Gastroesophageal sphincter (tissue), 4 donors: ENCODE measurements at regions not wholly inside any gene's neighbourhood (a gene's known extent, or its start where the extent isn't known, plus 50 kb on each side); places are given as distances from the start of the nearest gene placed in this dataset.
"Not testable (repeated sequence)": the region's sequence is repeated elsewhere in the genome, so short reads cannot be mapped to it uniquely, and the experiment has no call there.

Experiments used
- ATAC-seq: fragments of 150-250 bp; one replicate; pipeline ENCODE4 v1.9.1; 2016; ENCODE audit warnings: mild to moderate bottlenecking, moderate library complexity
- H3K27ac ChIP-seq, 4 donors: fragments of 200-600 bp; sonication (generic) in 3 of 4; 1 replicate in 3 of 4; 2 replicates in 1 of 4; pipeline ENCODE4 v1.5.1; 2016 to 2019
- H3K27me3 ChIP-seq: fragments of 200-600 bp; sonication (generic); one replicate; pipeline ENCODE4 v1.5.1; 2019
- H3K36me3 ChIP-seq, 2 donors: fragments of 200-600 bp; sonication (generic); one replicate each; pipeline ENCODE4 v1.5.1; 2019; ENCODE audit warnings: control low read depth in 1 of 2
- H3K4me1 ChIP-seq, 3 donors: fragments of 200-600 bp; sonication (generic); 1 replicate in 2 of 3; 2 replicates in 1 of 3; pipeline ENCODE4 v1.5.1; 2016 to 2019; ENCODE audit warnings: control low read depth in 2 of 3
- H3K4me3 ChIP-seq, 2 donors: fragments of 200-600 bp; sonication (generic); one replicate each; pipeline ENCODE4 v1.5.1; 2019; ENCODE audit warnings: mild to moderate bottlenecking in 1 of 2, moderate library complexity in 1 of 2
- H3K9me3 ChIP-seq, 3 donors: fragments of 200-600 bp; sonication (generic); one replicate each; pipeline ENCODE4 v1.5.1; 2017 to 2019; ENCODE audit warnings: control low read depth in 2 of 3
- CTCF ChIP-seq, 4 experiments: fragments of 200-600 bp in 2 of 4; fragments of 450-650 bp in 2 of 4; sonication (generic) in 1 of 4; IDR thresholded peaks; one replicate each; pipeline ENCODE4 v1.5.1; 2017 to 2019; ENCODE audit warnings: antibody characterized with exemption in 4 of 4, mild to moderate bottlenecking in 2 of 4, moderate library complexity in 2 of 4
- EP300 ChIP-seq: sonication (generic); formaldehyde crosslinking; IDR thresholded peaks from one replicate; pipeline ENCODE4 v1.6.1; 2017; ENCODE audit warnings: antibody characterized with exemption, mild to moderate bottlenecking
- POLR2A ChIP-seq, 2 donors: fragments of 450-650 bp; IDR thresholded peaks; one replicate each; pipeline ENCODE4 v1.6.1; 2017; ENCODE audit warnings: antibody characterized with exemption in 2 of 2, mild to moderate bottlenecking in 2 of 2, moderate library complexity in 1 of 2
- POLR2AphosphoS5 ChIP-seq: sonication (generic); formaldehyde crosslinking; IDR thresholded peaks from one replicate; pipeline ENCODE4 v1.6.1; 2017; ENCODE audit warnings: antibody characterized with exemption
- WGBS, 2 donors: methylation state at CpG; one replicate each; pipeline ENCODE4 v1.1.5; 2018; ENCODE audit warnings: low coverage in 1 of 2; 5-methylcytosine and 5-hydroxymethylcytosine counted together

- Histone ChIP-seq H3K9me3 (no peaks in the 10 kb centered on the region), H3K27me3 (no peaks in the 10 kb centered on the region), H3K36me3 (no peaks in the 10 kb centered on the region), H3K4me3 (no peak overlapping the region), H3K27ac (no peak overlapping the region), H3K4me1 (no peaks in the 10 kb centered on the region)
- WGBS, 2 donors: 81 to 85% methylated on average over 4 of the region's 4 CpGs
- no peak for TF ChIP-seq CTCF (IDR thresholded peaks at IDR 0.05)
- TF ChIP-seq EP300: no peak
- no peak for TF ChIP-seq POLR2AphosphoS5
- TF ChIP-seq POLR2A (IDR thresholded peaks at IDR 0.05): no peak
- no peak for ATAC-seq
These were observed 237.6 kb upstream of the PTER start for GRCh38 chr10:16199216-16199615.

GRCh38 chr10:16223618-16224017 lies 213.2 kb upstream of the PTER start:
- not testable (repeated sequence) for H3K4me1 ChIP-seq, H3K27ac ChIP-seq, H3K27me3 ChIP-seq, H3K36me3 ChIP-seq, H3K4me3 ChIP-seq, ATAC-seq
- 85 to 100% methylated on average over 1 of the region's 1 CpG for WGBS, 2 donors
- peaks cover 0 to 45% (median 0%) of the 10 kb centered on the region in 3 donors for H3K9me3 ChIP-seq

- WGBS, 2 donors: 84 to 89% methylated on average over 3 of the region's 3 CpGs
- no peak overlapping the region for H3K4me3 ChIP-seq
- no peak for ATAC-seq
- no peaks in the 10 kb centered on the region for H3K27me3 ChIP-seq
- H3K9me3 ChIP-seq: peaks cover 0 to 19% (median 0%) of the 10 kb centered on the region in 3 donors
- TF ChIP-seq POLR2AphosphoS5 (no peak), POLR2A (IDR thresholded peaks at IDR 0.05) (no peak), EP300 (no peak), CTCF (IDR thresholded peaks at IDR 0.05) (no peak)
- H3K36me3 ChIP-seq: no peaks in the 10 kb centered on the region
- H3K4me1 ChIP-seq: no peaks in the 10 kb centered on the region
- no peak overlapping the region for H3K27ac ChIP-seq
These were observed 209.1 kb upstream of the PTER start for GRCh38 chr10:16227674-16228073.

GRCh38 chr10:16231176-16231575 lies 205.6 kb upstream of the PTER start:
- H3K27ac ChIP-seq: no peak overlapping the region
- 70 to 80% methylated on average over 2 of the region's 2 CpGs for WGBS, 2 donors
- H3K27me3 ChIP-seq: peaks cover 11% of the 10 kb centered on the region
- H3K36me3 ChIP-seq: no peaks in the 10 kb centered on the region
- TF ChIP-seq POLR2AphosphoS5: no peak
- TF ChIP-seq POLR2A (IDR thresholded peaks at IDR 0.05): no peak
- TF ChIP-seq EP300: no peak
- TF ChIP-seq CTCF (IDR thresholded peaks at IDR 0.05): no peak
- H3K4me3 ChIP-seq: no peak overlapping the region
- H3K9me3 ChIP-seq: no peaks in the 10 kb centered on the region
- H3K4me1 ChIP-seq: no peaks in the 10 kb centered on the region
- no peak for ATAC-seq

- H3K27me3 ChIP-seq: peaks cover 11% of the 10 kb centered on the region
- H3K27ac ChIP-seq: no peak overlapping the region
- WGBS, 2 donors: 29 to 56% methylated on average over 9 to 11 of the region's 11 CpGs
- H3K4me1 ChIP-seq: no peaks in the 10 kb centered on the region
- no peak overlapping the region for H3K4me3 ChIP-seq
- no peaks in the 10 kb centered on the region for H3K36me3 ChIP-seq
- no peak for ATAC-seq
- TF ChIP-seq EP300 (no peak), POLR2A (IDR thresholded peaks at IDR 0.05) (no peak), CTCF (IDR thresholded peaks at IDR 0.05) (no peak), POLR2AphosphoS5 (no peak)
- H3K9me3 ChIP-seq: no peaks in the 10 kb centered on the region
These were observed 204.9 kb upstream of the PTER start for GRCh38 chr10:16231734-16232435.
